ENCODE measurements at regions not wholly inside any gene's neighbourhood (a gene's known extent, or its start where the extent isn't known, plus 50 kb on each side); places are given as distances from the start of the nearest gene placed in this dataset.

DNA sequence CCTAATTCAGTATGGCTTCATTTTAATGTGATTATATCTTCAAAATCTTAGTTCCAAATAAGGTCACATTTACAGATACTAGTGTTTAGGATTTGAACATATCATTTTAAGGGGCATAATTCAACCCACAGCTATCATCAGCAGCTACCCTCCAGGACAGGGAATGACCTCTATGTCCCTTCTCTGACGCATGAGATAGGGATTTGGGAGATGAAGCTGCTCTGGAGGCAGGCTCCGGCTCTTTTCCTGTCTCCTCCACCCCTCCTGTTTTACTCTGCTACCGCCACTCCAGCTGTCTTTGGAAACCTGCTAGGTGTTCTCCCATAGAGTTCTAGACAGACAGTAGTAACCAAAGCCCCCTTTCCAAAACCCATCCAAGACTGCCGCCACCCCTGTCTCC lies 119.2 kb downstream of the CARTPT start:
- TF ChIP-seq, protein P1, sequence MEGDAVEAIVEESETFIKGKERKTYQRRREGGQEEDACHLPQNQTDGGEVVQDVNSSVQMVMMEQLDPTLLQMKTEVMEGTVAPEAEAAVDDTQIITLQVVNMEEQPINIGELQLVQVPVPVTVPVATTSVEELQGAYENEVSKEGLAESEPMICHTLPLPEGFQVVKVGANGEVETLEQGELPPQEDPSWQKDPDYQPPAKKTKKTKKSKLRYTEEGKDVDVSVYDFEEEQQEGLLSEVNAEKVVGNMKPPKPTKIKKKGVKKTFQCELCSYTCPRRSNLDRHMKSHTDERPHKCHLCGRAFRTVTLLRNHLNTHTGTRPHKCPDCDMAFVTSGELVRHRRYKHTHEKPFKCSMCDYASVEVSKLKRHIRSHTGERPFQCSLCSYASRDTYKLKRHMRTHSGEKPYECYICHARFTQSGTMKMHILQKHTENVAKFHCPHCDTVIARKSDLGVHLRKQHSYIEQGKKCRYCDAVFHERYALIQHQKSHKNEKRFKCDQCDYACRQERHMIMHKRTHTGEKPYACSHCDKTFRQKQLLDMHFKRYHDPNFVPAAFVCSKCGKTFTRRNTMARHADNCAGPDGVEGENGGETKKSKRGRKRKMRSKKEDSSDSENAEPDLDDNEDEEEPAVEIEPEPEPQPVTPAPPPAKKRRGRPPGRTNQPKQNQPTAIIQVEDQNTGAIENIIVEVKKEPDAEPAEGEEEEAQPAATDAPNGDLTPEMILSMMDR (IDR thresholded peaks at IDR 0.05): no peak

DNA sequence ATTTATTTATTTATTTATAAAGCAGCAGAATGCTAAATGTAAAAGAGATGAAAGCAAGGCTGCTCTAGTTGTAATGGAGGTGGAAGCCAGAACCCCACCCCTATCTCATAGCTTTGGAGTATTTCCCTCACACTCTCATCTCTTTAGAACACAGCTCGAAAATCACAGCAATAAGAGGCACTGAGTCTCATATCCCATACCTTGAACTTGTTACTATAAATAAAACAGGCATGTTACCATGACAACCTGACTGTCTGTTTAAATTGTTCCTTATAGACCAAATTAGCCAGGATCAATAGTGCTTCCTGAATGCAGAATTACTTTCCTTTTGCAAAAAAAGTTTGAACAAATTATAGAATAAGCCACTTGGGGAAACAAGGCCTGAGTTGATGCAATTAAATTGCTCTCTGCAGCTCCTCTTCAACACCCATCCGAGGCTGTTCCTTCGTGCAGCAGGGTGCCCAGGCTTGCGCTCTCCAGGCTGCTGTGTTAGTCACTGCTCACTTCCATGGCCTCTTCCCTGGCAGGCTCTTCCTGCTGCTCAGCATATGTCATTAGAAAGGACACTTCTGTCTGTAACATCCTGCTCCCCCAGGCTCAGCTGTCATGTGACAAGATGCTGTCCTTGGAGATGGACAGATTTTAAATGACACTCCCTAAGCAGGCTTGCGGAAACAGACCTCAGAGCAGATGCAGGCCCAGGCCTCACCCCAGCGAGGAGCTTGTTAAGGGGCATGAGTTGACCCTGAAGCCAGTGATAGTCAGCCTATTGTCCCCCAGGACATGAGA lies 120.2 kb downstream of the CARTPT start:
- TF ChIP-seq, protein P1 (IDR thresholded peaks at IDR 0.05): no peak

DNA sequence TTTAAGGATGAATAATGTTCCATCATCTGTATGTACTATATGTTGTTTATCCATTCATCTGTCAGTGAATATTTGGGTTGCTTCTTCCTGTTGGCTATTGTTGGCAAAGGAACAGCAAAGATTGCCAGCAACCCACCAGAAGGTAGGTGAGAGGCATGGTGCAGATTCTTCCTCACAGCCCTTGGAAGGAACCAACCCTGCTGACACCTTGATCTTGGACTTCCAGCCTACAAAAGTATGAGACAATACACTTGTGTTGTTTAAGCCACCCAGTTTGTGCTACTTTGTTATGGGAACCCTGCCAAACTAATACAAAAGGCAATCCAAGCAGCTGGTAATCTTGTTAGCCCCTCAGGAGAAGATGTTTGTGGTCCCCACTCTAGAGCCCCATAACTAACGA lies 122.0 kb downstream of the CARTPT start:
- TF ChIP-seq, protein P1 (IDR thresholded peaks at IDR 0.05): no peak

DNA sequence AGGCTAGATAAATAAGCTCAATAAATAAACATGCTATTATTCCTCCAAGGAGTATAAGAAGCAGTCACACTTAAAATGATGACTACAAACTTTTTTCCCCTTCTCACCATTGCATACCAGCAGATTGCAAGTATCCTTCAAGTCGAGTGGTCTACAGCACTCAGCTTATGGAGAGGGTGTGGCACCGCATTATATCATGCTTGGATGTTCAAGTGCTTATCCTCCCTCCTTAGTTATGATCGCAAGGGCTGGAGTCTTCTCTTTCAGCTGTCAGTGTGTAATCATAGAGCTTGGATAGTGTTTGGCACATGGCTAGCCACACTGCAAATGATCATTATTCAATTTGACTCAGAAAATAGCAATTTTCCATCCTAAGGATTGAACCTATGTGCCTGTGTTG lies 124.0 kb downstream of the CARTPT start:
- TF ChIP-seq, protein P1 (IDR thresholded peaks at IDR 0.05): no peak

DNA sequence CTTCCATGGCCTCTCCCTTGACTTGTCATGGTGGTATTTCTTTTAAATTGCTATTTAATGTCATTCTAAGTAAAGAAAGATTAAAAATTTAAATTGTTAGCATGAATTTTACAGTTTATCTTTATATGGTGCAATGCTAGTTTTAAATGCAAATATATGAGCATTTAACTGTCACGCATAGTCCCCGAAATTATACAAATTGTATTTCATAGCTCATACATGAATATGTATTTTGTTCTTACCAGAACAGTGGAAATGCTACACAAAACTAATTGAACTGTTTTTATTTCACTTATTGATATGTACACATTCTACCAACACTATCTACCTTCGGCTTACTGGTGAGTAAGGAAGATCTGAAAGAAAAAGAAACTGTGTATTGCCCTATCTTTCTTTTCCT lies 125.8 kb downstream of the CARTPT start:
- TF ChIP-seq, protein P1 (IDR thresholded peaks at IDR 0.05): no peak

DNA sequence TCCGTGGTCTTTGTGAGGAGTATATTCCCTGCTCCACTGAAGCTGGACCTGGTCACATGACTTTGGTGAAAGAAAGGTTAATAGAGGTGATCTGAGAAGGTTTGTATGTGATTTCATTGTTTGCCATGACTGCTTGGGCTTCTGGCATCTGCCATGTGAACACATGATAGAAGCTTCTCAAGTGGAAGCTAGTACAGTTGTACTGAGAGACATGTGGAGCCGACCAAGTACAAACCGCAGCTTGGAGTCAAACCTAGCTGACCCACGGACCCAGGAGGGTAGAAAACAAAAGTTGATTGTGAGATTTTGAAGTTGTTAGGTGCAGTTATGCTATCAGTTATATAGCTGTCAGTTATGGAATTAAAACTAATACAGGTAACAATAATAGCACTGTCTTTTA lies 140.4 kb downstream of the CARTPT start:
- TF ChIP-seq, protein P1 (IDR thresholded peaks at IDR 0.05): no peak

DNA sequence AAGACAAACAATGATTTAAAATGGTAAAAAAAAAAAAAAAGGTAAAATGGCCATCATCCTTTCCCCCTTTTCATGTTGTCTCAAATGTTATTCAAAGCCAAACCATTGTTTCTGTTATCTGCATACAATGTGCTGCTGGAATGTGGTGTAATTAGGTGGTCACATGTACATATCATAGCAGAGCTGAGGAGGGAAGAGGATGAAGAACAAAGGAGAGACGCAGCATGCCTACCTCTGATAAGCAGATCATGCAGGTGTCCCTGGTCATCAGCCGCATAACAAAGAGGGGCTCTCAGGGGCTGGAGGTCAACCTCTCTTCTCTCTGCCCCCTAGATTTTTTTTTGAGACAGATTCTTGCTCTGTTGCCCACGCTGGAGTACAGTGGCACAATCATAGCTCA lies 141.0 kb downstream of the CARTPT start:
- TF ChIP-seq, protein P1 (IDR thresholded peaks at IDR 0.05): no peak

DNA sequence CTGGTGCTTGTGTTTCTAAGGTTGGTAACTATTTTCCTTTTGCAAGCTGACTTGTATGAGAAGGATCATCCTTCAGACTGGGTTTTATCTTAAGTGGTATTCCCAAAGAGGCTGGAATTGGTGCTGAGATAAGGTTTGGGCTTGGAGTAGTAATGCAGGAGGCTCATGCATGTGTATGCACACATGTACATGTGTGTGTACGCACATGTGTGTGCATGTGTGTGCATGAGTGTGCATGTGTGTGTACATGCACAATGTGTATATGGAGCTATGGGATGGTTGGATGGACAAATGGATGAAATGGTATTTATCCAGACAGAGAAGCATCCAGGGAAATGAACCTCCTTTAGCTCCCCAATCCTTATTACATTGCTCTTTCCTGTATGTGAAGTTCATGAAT lies 142.6 kb downstream of the CARTPT start:
- TF ChIP-seq, protein P1 (IDR thresholded peaks at IDR 0.05): no peak

Data from LNCAP (cell line).